ENCODE measurements at regions not wholly inside any gene's neighbourhood (a gene's known extent, or its start where the extent isn't known, plus 50 kb on each side); places are given as distances from the start of the nearest gene placed in this dataset.
"Not testable (repeated sequence)": the region's sequence is repeated elsewhere in the genome, so short reads cannot be mapped to it uniquely, and the experiment has no call there.

DNA sequence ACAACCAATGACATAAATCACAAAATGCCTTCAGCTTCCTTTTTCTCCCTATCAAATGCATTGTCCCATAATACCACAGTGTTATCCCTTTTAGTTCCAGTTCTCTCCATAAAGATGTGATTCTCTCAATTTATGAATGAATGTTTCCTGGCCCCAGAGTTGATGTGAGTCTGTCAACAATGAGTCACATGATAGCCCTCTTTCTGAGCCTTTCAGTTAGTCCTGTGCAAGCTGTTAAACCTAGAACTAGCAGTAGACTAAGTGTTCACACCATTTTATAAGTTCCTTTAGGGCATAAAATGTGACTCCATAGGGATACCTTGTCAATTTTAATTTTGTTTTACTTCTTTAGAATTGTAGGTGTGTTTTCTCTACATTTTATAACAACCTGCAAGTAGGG, 129.5 kb downstream of the PABPC4L start:
- H3K27ac Mint-ChIP-seq = no peak overlapping the region
- no peaks in the 10 kb centered on the region for H3K27me3 Mint-ChIP-seq
- peaks cover 4% of the 10 kb centered on the region for H3K9me3 Mint-ChIP-seq
- ChIA-PET CTCF (no interaction called here), POLR2A (no interaction called here)
- no peak overlapping the region for H3K4me3 Mint-ChIP-seq
- H3K4me1 Mint-ChIP-seq = no peaks in the 10 kb centered on the region
- no peaks in the 10 kb centered on the region for H3K36me3 Mint-ChIP-seq (ENCODE audit: low read depth)
- DNase-seq = no peak

- Mint-ChIP-seq H3K27ac (no peak overlapping the region), H3K4me3 (no peak overlapping the region), H3K36me3 (ENCODE audit: low read depth) (no peaks in the 10 kb centered on the region), H3K27me3 (no peaks in the 10 kb centered on the region), H3K9me3 (no peaks in the 10 kb centered on the region), H3K4me1 (no peaks in the 10 kb centered on the region)
- POLR2A ChIA-PET = no interaction called here
- DNase-seq = no peak
- CTCF ChIA-PET = no interaction called here
These were observed 131.4 kb downstream of the PABPC4L start for GRCh38 chr4:134070174-134070573.

DNA sequence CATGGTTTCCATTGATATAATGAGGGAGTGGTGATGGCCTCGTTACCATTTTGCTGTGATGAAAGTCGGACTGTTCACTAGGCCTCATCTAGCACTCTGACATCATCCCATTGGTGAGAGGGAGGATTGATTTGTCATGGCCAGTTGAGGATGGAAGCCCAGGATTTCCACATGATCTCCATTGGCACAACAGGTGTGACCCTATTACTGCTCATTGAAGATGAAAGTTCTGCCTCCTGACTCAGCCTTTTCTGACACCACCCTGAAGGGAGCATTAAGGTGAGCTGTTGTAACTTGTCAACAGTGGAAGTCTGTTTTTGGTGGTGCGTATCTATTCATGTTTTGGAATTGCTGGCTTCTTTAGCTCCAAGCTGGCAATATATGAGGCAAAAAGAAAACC, 144.2 kb downstream of the PABPC4L start:
- Mint-ChIP-seq H3K4me3 (no peak overlapping the region), H3K27ac (no peak overlapping the region), H3K4me1 (no peaks in the 10 kb centered on the region), H3K9me3 (no peaks in the 10 kb centered on the region), H3K27me3 (no peaks in the 10 kb centered on the region), H3K36me3 (ENCODE audit: low read depth) (no peaks in the 10 kb centered on the region)
- ChIA-PET POLR2A (no interaction called here), CTCF (no interaction called here)
- no peak for DNase-seq

- H3K27me3 Mint-ChIP-seq; DNase-seq; CTCF ChIA-PET; H3K36me3 Mint-ChIP-seq (ENCODE audit: low read depth); H3K4me1 Mint-ChIP-seq; H3K4me3 Mint-ChIP-seq; POLR2A ChIA-PET; H3K27ac Mint-ChIP-seq; H3K9me3 Mint-ChIP-seq: not testable (repeated sequence)
These were observed 155.4 kb downstream of the PABPC4L start for GRCh38 chr4:134046221-134046620.

GRCh38 chr4:134045411-134045810, 156.2 kb downstream of the PABPC4L start:
- no peak overlapping the region for H3K4me3 Mint-ChIP-seq
- no peaks in the 10 kb centered on the region for H3K9me3 Mint-ChIP-seq
- ChIA-PET POLR2A (no interaction called here), CTCF (no interaction called here)
- no peak for DNase-seq
- H3K4me1 Mint-ChIP-seq = no peaks in the 10 kb centered on the region
- no peaks in the 10 kb centered on the region for H3K27me3 Mint-ChIP-seq
- H3K27ac Mint-ChIP-seq = no peak overlapping the region
- no peaks in the 10 kb centered on the region for H3K36me3 Mint-ChIP-seq (ENCODE audit: low read depth)

DNA sequence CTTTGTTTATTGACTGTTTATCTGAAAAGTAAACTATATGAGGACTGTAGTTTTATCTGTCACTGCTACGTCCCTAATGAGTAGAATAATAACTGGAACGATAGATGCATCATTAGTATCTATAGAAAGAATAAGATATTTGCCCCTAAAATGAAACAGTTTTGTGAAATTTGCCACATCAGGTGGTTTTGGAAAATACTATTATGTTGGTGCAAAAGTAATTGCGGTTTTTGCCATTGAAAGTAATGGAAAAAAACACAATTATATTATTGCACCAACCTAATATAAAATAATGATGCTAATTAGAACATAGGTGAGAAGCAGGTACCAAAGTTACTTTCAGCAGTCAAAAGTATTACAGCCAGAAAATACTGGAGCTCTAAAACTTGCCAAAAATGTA, 158.3 kb downstream of the PABPC4L start:
- no peak for DNase-seq
- Mint-ChIP-seq H3K4me1 (no peaks in the 10 kb centered on the region), H3K36me3 (ENCODE audit: low read depth) (no peaks in the 10 kb centered on the region), H3K4me3 (no peak overlapping the region), H3K27ac (no peak overlapping the region), H3K9me3 (peaks cover 5% of the 10 kb centered on the region), H3K27me3 (no peaks in the 10 kb centered on the region)
- ChIA-PET CTCF (no interaction called here), POLR2A (no interaction called here)

- no peaks in the 10 kb centered on the region for H3K27me3 Mint-ChIP-seq
- H3K36me3 Mint-ChIP-seq (ENCODE audit: low read depth) = no peaks in the 10 kb centered on the region
- H3K27ac Mint-ChIP-seq = no peak overlapping the region
- no peaks in the 10 kb centered on the region for H3K9me3 Mint-ChIP-seq
- H3K4me1 Mint-ChIP-seq = no peaks in the 10 kb centered on the region
- no peak for DNase-seq
- no peak overlapping the region for H3K4me3 Mint-ChIP-seq
- ChIA-PET POLR2A (no interaction called here), CTCF (interaction anchor here (0.7 kb wide), 1 partner anchor 1847 kb away, joined by 3 read pairs; no protein-coding TSS in a partner anchor)
These were observed 173.2 kb downstream of the PABPC4L start for GRCh38 chr4:134028421-134028820.

DNA sequence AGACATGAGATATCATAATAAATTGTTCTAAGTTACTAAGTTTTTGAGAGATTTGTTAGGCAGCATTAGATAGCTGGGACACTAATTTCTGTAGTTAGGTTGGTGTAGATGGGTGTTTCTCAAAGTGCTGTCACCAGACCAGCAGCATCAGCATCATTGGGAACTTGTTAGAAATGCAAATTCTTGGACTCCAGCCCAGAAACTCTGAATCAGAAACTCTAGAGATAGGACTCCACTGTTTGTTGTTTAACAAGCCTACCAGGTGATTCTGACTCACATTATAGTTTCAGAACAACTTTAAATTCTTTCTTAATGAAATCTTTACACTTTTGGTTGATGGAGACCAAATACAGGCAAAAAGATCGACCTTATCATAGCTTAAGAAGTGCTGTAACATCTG, 173.7 kb downstream of the PABPC4L start:
- POLR2A ChIA-PET = no interaction called here
- H3K4me1 Mint-ChIP-seq = no peaks in the 10 kb centered on the region
- H3K27ac Mint-ChIP-seq = no peak overlapping the region
- H3K4me3 Mint-ChIP-seq = no peak overlapping the region
- H3K36me3 Mint-ChIP-seq (ENCODE audit: low read depth) = no peaks in the 10 kb centered on the region
- CTCF ChIA-PET = interaction anchor here (0.7 kb wide), 1 partner anchor 1847 kb away, joined by 3 read pairs; no protein-coding TSS in a partner anchor
- H3K27me3 Mint-ChIP-seq = no peaks in the 10 kb centered on the region
- no peak for DNase-seq
- H3K9me3 Mint-ChIP-seq = no peaks in the 10 kb centered on the region

GRCh38 chr4:134024251-134024650, 177.3 kb downstream of the PABPC4L start:
- DNase-seq = no peak
- ChIA-PET CTCF (no interaction called here), POLR2A (no interaction called here)
- Mint-ChIP-seq H3K27me3 (no peaks in the 10 kb centered on the region), H3K4me3 (no peak overlapping the region), H3K9me3 (no peaks in the 10 kb centered on the region), H3K4me1 (no peaks in the 10 kb centered on the region), H3K27ac (no peak overlapping the region), H3K36me3 (ENCODE audit: low read depth) (no peaks in the 10 kb centered on the region)

- POLR2A ChIA-PET = no interaction called here
- no peak overlapping the region for H3K4me3 Mint-ChIP-seq
These were observed 181.9 kb downstream of the PABPC4L start for GRCh38 chr4:134019657-134020056.

GRCh38 chr4:134018846-134019245, 182.7 kb downstream of the PABPC4L start:
- peaks cover 5% of the 10 kb centered on the region for H3K9me3 Mint-ChIP-seq
- CTCF ChIA-PET = no interaction called here
- DNase-seq = no peak
- H3K4me3 Mint-ChIP-seq = no peak overlapping the region
- no peaks in the 10 kb centered on the region for H3K27me3 Mint-ChIP-seq
- no peak overlapping the region for H3K27ac Mint-ChIP-seq
- POLR2A ChIA-PET = no interaction called here
- no peaks in the 10 kb centered on the region for H3K4me1 Mint-ChIP-seq
- H3K36me3 Mint-ChIP-seq (ENCODE audit: low read depth) = no peaks in the 10 kb centered on the region

More at GRCh38 chr4:134019657-134020056, 181.9 kb downstream of the PABPC4L start:
- DNase-seq = no peak
- no peaks in the 10 kb centered on the region for H3K36me3 Mint-ChIP-seq (ENCODE audit: low read depth)
- no peaks in the 10 kb centered on the region for H3K9me3 Mint-ChIP-seq
- H3K4me1 Mint-ChIP-seq = no peaks in the 10 kb centered on the region
- CTCF ChIA-PET = no interaction called here
- H3K27me3 Mint-ChIP-seq = no peaks in the 10 kb centered on the region
- no peak overlapping the region for H3K27ac Mint-ChIP-seq

GRCh38 chr4:134001057-134001456, 200.5 kb downstream of the PABPC4L start:
- CTCF ChIA-PET = no interaction called here
- POLR2A ChIA-PET = no interaction called here
- Mint-ChIP-seq H3K27ac (no peak overlapping the region), H3K4me3 (no peak overlapping the region), H3K36me3 (ENCODE audit: low read depth) (no peaks in the 10 kb centered on the region), H3K4me1 (no peaks in the 10 kb centered on the region), H3K27me3 (no peaks in the 10 kb centered on the region), H3K9me3 (peaks cover 3% of the 10 kb centered on the region)
- DNase-seq = no peak

DNA sequence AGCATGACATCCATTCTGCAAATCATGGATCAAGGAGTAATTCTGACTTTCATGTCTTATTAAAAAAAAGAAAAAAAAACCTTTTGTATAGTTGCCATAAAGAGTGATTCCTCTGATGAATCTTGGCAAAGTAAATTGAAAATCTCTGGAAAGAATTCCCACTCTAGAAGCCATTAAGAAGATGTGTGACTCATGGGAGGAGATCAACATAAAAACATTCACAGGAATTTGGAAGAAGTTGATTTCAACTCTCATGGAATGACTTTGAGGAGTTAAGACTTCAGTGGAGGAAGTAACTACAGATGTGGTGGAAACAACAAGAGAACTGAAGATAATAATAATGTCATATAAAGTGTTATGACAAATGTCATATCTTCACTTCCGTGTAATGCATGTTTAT, 204.2 kb downstream of the PABPC4L start:
- no peaks in the 10 kb centered on the region for H3K27me3 Mint-ChIP-seq
- DNase-seq = no peak
- H3K9me3 Mint-ChIP-seq = peaks cover 16% of the 10 kb centered on the region
- no peak overlapping the region for H3K27ac Mint-ChIP-seq
- ChIA-PET CTCF (no interaction called here), POLR2A (no interaction called here)
- H3K4me1 Mint-ChIP-seq = no peaks in the 10 kb centered on the region
- H3K36me3 Mint-ChIP-seq (ENCODE audit: low read depth) = no peaks in the 10 kb centered on the region
- H3K4me3 Mint-ChIP-seq = no peak overlapping the region

GRCh38 chr4:133996431-133997121, 205.0 kb downstream of the PABPC4L start:
- Mint-ChIP-seq H3K4me1 (no peaks in the 10 kb centered on the region), H3K36me3 (ENCODE audit: low read depth) (no peaks in the 10 kb centered on the region), H3K9me3 (peaks cover 20% of the 10 kb centered on the region), H3K27me3 (no peaks in the 10 kb centered on the region), H3K4me3 (no peak overlapping the region), H3K27ac (no peak overlapping the region)
- no peak for DNase-seq
- POLR2A ChIA-PET = no interaction called here
- CTCF ChIA-PET = no interaction called here

All from activated CD4-positive, alpha-beta memory T cell treated with anti-CD3 and anti-CD28 coated beads, Interleukin-2, amount 10 ng/mL, durations not matched to agents 7 days and 5 days (primary cell).